Testis (tissue), 2 donors: ENCODE measurements at regions not wholly inside any gene's neighbourhood (a gene's known extent, or its start where the extent isn't known, plus 50 kb on each side); places are given as distances from the start of the nearest gene placed in this dataset.

Source experiments
- POLR2A ChIP-seq: fragments of 450-650 bp; IDR thresholded peaks from one replicate; pipeline ENCODE4 v1.6.1; 2017; ENCODE audit warnings: antibody characterized with exemption, mild to moderate bottlenecking, moderate library complexity
- TF ChIP-seq, protein P1 (sequence below), 3 experiments: fragments of 450-650 bp in 2 of 3; fragments of 200-600 bp in 1 of 3; sonication (generic) in 1 of 3; IDR thresholded peaks; one replicate each; pipeline ENCODE4 v1.5.1; 2016 to 2019; ENCODE audit warnings: antibody characterized with exemption in 3 of 3, mild to moderate bottlenecking in 2 of 3, moderate library complexity in 1 of 3

- TF ChIP-seq, protein P1, sequence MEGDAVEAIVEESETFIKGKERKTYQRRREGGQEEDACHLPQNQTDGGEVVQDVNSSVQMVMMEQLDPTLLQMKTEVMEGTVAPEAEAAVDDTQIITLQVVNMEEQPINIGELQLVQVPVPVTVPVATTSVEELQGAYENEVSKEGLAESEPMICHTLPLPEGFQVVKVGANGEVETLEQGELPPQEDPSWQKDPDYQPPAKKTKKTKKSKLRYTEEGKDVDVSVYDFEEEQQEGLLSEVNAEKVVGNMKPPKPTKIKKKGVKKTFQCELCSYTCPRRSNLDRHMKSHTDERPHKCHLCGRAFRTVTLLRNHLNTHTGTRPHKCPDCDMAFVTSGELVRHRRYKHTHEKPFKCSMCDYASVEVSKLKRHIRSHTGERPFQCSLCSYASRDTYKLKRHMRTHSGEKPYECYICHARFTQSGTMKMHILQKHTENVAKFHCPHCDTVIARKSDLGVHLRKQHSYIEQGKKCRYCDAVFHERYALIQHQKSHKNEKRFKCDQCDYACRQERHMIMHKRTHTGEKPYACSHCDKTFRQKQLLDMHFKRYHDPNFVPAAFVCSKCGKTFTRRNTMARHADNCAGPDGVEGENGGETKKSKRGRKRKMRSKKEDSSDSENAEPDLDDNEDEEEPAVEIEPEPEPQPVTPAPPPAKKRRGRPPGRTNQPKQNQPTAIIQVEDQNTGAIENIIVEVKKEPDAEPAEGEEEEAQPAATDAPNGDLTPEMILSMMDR (IDR thresholded peaks at IDR 0.05): no peak
- TF ChIP-seq POLR2A: no peak
These were observed 796.2 kb upstream of the MIR17HG start for GRCh38 chr13:90551253-90551652.
